ENCODE measurements at regions not wholly inside any gene's neighbourhood (a gene's known extent, or its start where the extent isn't known, plus 50 kb on each side); places are given as distances from the start of the nearest gene placed in this dataset.

DNA sequence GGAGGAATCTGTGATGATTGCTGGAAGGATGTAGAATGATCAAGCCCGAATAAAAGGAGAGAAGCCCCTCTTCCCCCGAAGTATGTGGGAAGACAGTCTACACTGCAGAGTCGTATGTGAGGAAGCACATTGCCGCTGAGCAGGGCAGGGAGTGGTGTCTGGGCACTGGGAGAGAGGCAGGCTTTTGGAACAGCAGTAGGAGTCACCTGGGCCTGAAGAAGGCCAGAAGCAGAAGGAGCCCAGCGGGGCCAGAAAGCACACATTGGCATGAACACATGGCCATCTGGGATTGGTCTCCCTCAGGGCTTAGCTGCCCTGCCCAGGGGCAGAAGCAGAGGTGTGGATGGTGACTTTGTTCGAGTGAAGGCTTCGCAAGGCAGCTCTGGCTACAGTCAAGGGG, 162.8 kb downstream of the ERCC6L2 start:
- no peak for TF ChIP-seq POLR2AphosphoS5 (IDR thresholded peaks at IDR 0.05)
- TF ChIP-seq, protein P1, sequence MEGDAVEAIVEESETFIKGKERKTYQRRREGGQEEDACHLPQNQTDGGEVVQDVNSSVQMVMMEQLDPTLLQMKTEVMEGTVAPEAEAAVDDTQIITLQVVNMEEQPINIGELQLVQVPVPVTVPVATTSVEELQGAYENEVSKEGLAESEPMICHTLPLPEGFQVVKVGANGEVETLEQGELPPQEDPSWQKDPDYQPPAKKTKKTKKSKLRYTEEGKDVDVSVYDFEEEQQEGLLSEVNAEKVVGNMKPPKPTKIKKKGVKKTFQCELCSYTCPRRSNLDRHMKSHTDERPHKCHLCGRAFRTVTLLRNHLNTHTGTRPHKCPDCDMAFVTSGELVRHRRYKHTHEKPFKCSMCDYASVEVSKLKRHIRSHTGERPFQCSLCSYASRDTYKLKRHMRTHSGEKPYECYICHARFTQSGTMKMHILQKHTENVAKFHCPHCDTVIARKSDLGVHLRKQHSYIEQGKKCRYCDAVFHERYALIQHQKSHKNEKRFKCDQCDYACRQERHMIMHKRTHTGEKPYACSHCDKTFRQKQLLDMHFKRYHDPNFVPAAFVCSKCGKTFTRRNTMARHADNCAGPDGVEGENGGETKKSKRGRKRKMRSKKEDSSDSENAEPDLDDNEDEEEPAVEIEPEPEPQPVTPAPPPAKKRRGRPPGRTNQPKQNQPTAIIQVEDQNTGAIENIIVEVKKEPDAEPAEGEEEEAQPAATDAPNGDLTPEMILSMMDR (IDR thresholded peaks at IDR 0.05): no peak

All from prostate gland (tissue), 2 donors.